GM12878 (cell line): ENCODE measurements at regions not wholly inside any gene's neighbourhood (a gene's known extent, or its start where the extent isn't known, plus 50 kb on each side); places are given as distances from the start of the nearest gene placed in this dataset.

Source experiments
- CBFB ChIP-seq: IDR thresholded peaks from 2 replicates; pipeline ENCODE4 v1.6.1; 2016; ENCODE audit warnings: antibody characterized with exemption, low read depth
- CREM ChIP-seq: IDR thresholded peaks from 2 replicates; pipeline ENCODE4 v1.6.1; 2014; ENCODE audit warnings: antibody characterized with exemption, low read depth
- E2F8 ChIP-seq: fragments of 450-650 bp; IDR thresholded peaks from 2 replicates; pipeline ENCODE4 v1.6.1; 2018; ENCODE audit warnings: mild to moderate bottlenecking, low read depth, moderate library complexity; ENCODE audit not compliant: partially characterized antibody
- ESRRA ChIP-seq: IDR thresholded peaks from 2 replicates; pipeline ENCODE4 v1.6.1; 2012; ENCODE audit warnings: mild to moderate bottlenecking, low read length, improper control_type of control experiment
- FOXM1 ChIP-seq: IDR thresholded peaks from 2 replicates; pipeline ENCODE4 v1.6.1; 2012; ENCODE audit warnings: low read depth, mild to moderate bottlenecking, inconsistent platforms, low read length, moderate library complexity
- GATAD2B ChIP-seq: fragments of 450-650 bp; conservative IDR thresholded peaks from 2 replicates; pipeline ENCODE4 v1.6.1; 2017; ENCODE audit warnings: low read depth, mild to moderate bottlenecking, moderate library complexity
- HDAC6 ChIP-seq: fragments of 200-600 bp; sonication (generic); IDR thresholded peaks from one replicate; pipeline ENCODE4 v1.8.0; 2017; ENCODE audit warnings: antibody characterized with exemption; ENCODE audit not compliant: unreplicated experiment
- IKZF1 ChIP-seq: fragments of 450-650 bp; conservative IDR thresholded peaks from 2 replicates; pipeline ENCODE4 v1.6.1; 2017; ENCODE audit warnings: antibody characterized with exemption, mild to moderate bottlenecking
- IRF3 ChIP-seq: fragments of 450-650 bp; IDR thresholded peaks from 2 replicates; pipeline ENCODE4 v1.6.1; 2014; ENCODE audit warnings: mild to moderate bottlenecking
- MLLT1 ChIP-seq: fragments of 450-650 bp; IDR thresholded peaks from 2 replicates; pipeline ENCODE4 v1.6.1; 2016; ENCODE audit warnings: mild to moderate bottlenecking
- MYB ChIP-seq: fragments of 150-350 bp; IDR thresholded peaks from 2 replicates; pipeline ENCODE4 v1.6.1; 2014; ENCODE audit warnings: mild to moderate bottlenecking, low read depth, low read length, borderline replicate concordance
- RB1 ChIP-seq: fragments of 450-650 bp; formaldehyde crosslinking; IDR thresholded peaks from 2 replicates; pipeline ENCODE4 v1.6.1; 2017; ENCODE audit warnings: mild to moderate bottlenecking, borderline replicate concordance
- RELA ChIP-seq: fragments of 450-650 bp; IDR thresholded peaks from 2 replicates; pipeline ENCODE4 v1.8.0; 2014; ENCODE audit warnings: borderline replicate concordance; ENCODE audit not compliant: partially characterized antibody
- RUNX3 ChIP-seq: IDR thresholded peaks from 2 replicates; pipeline ENCODE4 v1.6.1; 2012; ENCODE audit warnings: low read length, inconsistent platforms
- SREBF2 ChIP-seq: IDR thresholded peaks from 2 replicates; pipeline ENCODE4 v1.6.1; 2012; ENCODE audit warnings: mild to moderate bottlenecking, low read length
- SUZ12 ChIP-seq: fragments of 200-600 bp; sonication (generic); IDR thresholded peaks from one replicate; pipeline ENCODE4 v1.6.1; 2018; ENCODE audit warnings: antibody characterized with exemption, mild to moderate bottlenecking; ENCODE audit not compliant: unreplicated experiment
- TCF7 ChIP-seq: IDR thresholded peaks from 2 replicates; pipeline ENCODE4 v1.6.1; 2014; ENCODE audit warnings: antibody characterized with exemption, borderline replicate concordance
- YY1 ChIP-seq: IDR thresholded peaks from 2 replicates; pipeline ENCODE4 v1.6.1; 2011; ENCODE audit warnings: low read depth, mild to moderate bottlenecking, low read length
- ZNF592 ChIP-seq: fragments of 450-650 bp; IDR thresholded peaks from 2 replicates; pipeline ENCODE4 v1.6.1; 2017; ENCODE audit warnings: mild to moderate bottlenecking, moderate library complexity
- ZZZ3 ChIP-seq: IDR thresholded peaks from 2 replicates; pipeline ENCODE4 v1.6.1; 2011; ENCODE audit warnings: low read depth; ENCODE audit not compliant: control insufficient read depth, insufficient read length

GRCh38 chr20:19828232-19828631, 70.2 kb downstream of the RIN2 start (continued):
- no peak for TF ChIP-seq ZNF592
- 0 out of 2 replicates have a peak, but pooled peaks have one; percentile 40 for TF ChIP-seq GATAD2B
- TF ChIP-seq IRF3 = no peak
- TF ChIP-seq CREM = peak; percentile 66
- TF ChIP-seq SUZ12 = no peak
- no peak for TF ChIP-seq SREBF2
- no peak for TF ChIP-seq YY1
- TF ChIP-seq E2F8 = no peak
- no peak for TF ChIP-seq ZZZ3
- peak; percentile 74; the same call in 1 of the 2 replicates for TF ChIP-seq FOXM1
- TF ChIP-seq ESRRA = no peak
- TF ChIP-seq RB1 = no peak
- TF ChIP-seq CBFB = 0 out of 2 replicates have a peak, but pooled peaks have one; percentile 27
- no peak for TF ChIP-seq MLLT1
- TF ChIP-seq RELA = no peak
- TF ChIP-seq HDAC6 = no peak
- no peak for TF ChIP-seq MYB
- peak; percentile 46; the same call in 1 of the 2 replicates for TF ChIP-seq TCF7
- peak; percentile 96 for TF ChIP-seq IKZF1
- TF ChIP-seq RUNX3 = peak; percentile 93
